MG63 (cell line): ENCODE measurements at regions not wholly inside any gene's neighbourhood (a gene's known extent, or its start where the extent isn't known, plus 50 kb on each side); places are given as distances from the start of the nearest gene placed in this dataset.
"Not testable (repeated sequence)": the region's sequence is repeated elsewhere in the genome, so short reads cannot be mapped to it uniquely, and the experiment has no call there.

Experiments used
- DNase-seq: peaks from one replicate; pipeline ENCODE4 v3.0.0-alpha.2; 2020
- H3K27me3 ChIP-seq: fragments of 250-450 bp; sonication (Bioruptor Pico); 2 replicates; pipeline ENCODE4 v1.5.1; 2020; ENCODE audit warnings: mild to moderate bottlenecking, moderate library complexity
- H3K36me3 ChIP-seq: fragments of 250-450 bp; sonication (Bioruptor Pico); 2 replicates; pipeline ENCODE4 v1.5.1; 2020; ENCODE audit warnings: mild to moderate bottlenecking, moderate library complexity
- H3K4me3 ChIP-seq: fragments of 250-450 bp; sonication (Bioruptor Pico); 2 replicates; pipeline ENCODE4 v1.5.1; 2020; ENCODE audit warnings: mild to moderate bottlenecking, moderate library complexity
- H3K9me3 ChIP-seq: fragments of 250-450 bp; sonication (Bioruptor Pico); 2 replicates; pipeline ENCODE4 v1.5.1; 2020; ENCODE audit warnings: mild to moderate bottlenecking, moderate library complexity

DNA sequence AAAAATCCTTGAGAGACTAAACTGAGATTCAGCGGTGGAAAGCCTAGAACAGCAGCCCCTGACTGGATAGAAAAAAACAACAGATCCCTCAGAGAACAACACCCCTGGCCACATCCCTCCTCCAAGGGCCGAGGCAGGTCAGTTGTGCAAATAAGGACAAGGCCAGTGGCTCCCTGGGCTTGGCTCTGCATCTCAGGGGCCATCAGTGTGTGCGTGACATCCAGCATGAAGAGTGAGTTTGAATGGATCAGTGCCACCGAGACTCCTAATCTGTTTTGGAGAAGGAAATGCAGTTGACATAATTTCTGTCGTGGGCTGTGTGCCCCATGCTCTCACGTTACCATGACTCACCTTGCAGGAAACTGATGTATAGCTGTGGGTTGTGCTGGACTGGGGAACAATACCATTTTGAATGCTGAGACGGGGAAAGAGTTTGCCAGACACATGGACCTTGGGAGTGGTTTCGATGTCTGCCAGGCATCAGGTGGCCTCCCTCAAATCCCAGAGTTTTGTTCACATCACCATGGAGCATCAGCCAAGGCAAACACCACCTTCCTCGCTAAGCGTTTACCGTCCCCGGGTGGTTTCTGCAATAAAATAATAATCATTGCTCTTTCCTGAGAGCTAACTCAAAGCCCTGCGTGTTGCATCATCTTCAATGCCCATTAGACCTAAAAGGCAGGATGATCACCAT, 153.2 kb upstream of the FZD8 start:
- Histone ChIP-seq H3K9me3 (no peaks in the 10 kb centered on the region), H3K27me3 (no peaks in the 10 kb centered on the region), H3K36me3 (no peaks in the 10 kb centered on the region), H3K4me3 (no peak overlapping the region)
- DNase-seq, result peak; percentile 53

GRCh38 chr10:35794703-35795102, 152.6 kb upstream of the FZD8 start:
- no peaks in the 10 kb centered on the region for H3K36me3 ChIP-seq
- no peak for DNase-seq
- H3K27me3 ChIP-seq, result no peaks in the 10 kb centered on the region
- no peak overlapping the region for H3K4me3 ChIP-seq
- H3K9me3 ChIP-seq, result no peaks in the 10 kb centered on the region

GRCh38 chr10:35792291-35792690, 150.2 kb upstream of the FZD8 start:
- no peaks in the 10 kb centered on the region for H3K9me3 ChIP-seq
- no peak overlapping the region for H3K4me3 ChIP-seq
- H3K36me3 ChIP-seq, result no peaks in the 10 kb centered on the region
- no peak for DNase-seq
- no peaks in the 10 kb centered on the region for H3K27me3 ChIP-seq

DNA sequence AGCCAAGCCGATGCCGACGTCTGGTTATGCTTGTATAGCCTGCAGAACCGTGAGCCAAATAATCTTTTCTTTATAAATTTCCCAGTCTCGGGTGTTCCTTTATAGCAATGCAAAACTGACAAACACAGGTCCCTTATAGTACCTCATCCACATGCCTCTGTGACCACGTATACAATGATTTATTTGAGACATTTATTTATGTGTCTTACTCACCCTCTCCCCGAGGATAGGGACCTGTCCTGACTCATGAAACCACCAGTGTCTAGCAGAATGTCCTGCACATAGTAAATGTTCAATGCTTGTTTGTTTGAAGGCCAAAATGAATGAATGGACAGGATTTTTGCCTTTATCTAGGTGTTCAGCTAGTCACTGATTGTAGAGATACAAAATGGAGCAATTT, 147.9 kb upstream of the FZD8 start:
- Histone ChIP-seq H3K36me3 (no peaks in the 10 kb centered on the region), H3K9me3 (no peaks in the 10 kb centered on the region), H3K27me3 (no peaks in the 10 kb centered on the region), H3K4me3 (no peak overlapping the region)
- DNase-seq, result no peak

DNA sequence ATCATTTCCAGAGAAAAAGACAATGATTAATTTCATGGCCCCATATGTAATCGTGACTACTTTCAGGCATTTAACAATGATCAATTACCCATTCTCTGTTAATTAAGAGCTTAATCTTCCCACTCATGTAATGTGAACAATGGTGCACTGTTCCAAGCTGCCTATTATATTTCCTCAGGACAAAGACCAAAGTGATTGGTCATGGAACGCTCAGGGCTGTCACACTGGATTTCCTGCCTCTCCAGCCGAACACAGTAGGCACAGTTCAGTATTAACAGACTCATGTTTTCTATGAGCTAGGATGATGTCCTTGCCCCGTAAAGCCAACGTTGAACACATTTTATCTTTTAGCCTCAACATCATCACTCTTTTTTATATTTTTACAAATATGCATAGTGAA, 142.7 kb upstream of the FZD8 start:
- no peaks in the 10 kb centered on the region for H3K27me3 ChIP-seq
- no peak for DNase-seq
- H3K4me3 ChIP-seq, result no peak overlapping the region
- no peaks in the 10 kb centered on the region for H3K36me3 ChIP-seq
- H3K9me3 ChIP-seq, result no peaks in the 10 kb centered on the region

GRCh38 chr10:35783305-35783838, 141.3 kb upstream of the FZD8 start:
- Histone ChIP-seq H3K9me3 (no peaks in the 10 kb centered on the region), H3K27me3 (no peaks in the 10 kb centered on the region), H3K36me3 (no peaks in the 10 kb centered on the region), H3K4me3 (no peak overlapping the region)
- no peak for DNase-seq

DNA sequence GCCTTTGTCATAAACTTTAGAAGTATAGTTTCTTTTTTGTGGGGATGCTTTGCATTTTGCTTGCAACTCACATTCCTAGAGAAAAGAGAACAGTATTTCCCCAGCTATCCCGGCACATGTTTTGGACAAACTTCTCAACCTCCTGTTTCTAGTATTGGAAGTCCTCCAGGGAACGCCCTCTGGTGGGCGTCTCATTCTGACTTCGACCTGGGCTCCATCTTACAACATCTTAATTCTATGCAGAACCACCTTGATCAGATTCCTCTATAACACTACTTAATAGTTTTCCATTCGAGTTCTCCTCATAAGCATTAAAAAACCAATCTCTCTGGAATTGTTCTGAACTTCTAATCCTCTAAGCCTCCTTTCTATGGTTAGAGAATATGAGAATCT, 139.5 kb upstream of the FZD8 start:
- H3K27me3 ChIP-seq, result no peaks in the 10 kb centered on the region
- H3K4me3 ChIP-seq, result no peak overlapping the region
- no peaks in the 10 kb centered on the region for H3K36me3 ChIP-seq
- no peak for DNase-seq
- no peaks in the 10 kb centered on the region for H3K9me3 ChIP-seq

DNA sequence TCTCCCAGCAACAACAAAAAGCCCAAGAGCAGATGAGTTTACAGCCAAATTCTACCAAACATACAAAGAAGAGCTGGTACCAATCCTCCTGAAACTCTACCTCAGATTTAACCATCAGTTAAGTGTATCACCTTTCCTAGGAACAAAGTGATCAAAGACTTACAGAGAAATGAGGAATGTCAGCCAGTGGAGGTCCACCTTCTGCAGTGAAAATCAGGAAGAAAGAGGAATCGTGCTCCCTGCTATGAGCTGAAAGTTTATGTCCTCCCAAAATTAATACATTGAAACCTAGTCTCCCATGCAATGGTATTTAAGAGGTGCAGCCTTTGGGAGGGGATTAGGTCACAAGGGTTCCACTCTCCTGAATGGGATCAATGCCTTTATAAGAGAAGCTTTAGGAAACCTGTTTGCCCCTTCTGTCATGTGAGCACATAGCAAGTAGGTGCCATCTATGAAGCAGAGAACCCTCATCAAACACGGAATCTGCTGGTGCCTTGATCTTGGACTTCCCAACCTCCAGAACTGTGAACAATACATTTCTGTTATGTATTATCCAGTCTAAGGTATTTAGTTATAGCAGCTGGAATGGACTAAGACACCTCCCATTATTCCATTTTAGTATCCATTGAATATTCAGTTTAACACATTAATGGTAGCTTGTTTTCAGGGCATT, 139.0 kb upstream of the FZD8 start:
- Histone ChIP-seq H3K36me3 (no peaks in the 10 kb centered on the region), H3K4me3 (no peak overlapping the region), H3K27me3 (no peaks in the 10 kb centered on the region), H3K9me3 (no peaks in the 10 kb centered on the region)
- DNase-seq, result no peak

GRCh38 chr10:35778306-35778705, 136.2 kb upstream of the FZD8 start:
- no peak for DNase-seq
- H3K27me3 ChIP-seq, result no peaks in the 10 kb centered on the region
- H3K9me3 ChIP-seq, result no peaks in the 10 kb centered on the region
- no peaks in the 10 kb centered on the region for H3K36me3 ChIP-seq
- no peak overlapping the region for H3K4me3 ChIP-seq

DNA sequence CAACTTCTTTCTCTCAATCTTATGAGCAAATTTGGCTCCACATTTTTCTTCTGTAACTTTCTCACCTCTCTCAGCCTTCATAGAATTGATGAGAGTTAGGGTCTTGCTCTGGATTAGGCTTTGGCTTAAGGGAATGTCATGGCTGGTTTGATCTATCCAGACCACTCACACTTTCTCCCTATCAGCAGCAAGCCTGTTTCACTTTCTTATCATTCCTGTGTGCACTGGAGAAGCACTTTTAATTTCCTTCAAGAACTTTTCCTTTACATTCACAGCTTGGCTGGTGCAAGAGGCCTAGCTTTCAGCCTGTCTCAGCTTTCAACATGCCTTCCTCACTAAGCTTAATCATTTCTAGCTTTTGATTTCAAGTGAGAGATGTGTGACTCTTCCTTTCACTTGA, 134.5 kb upstream of the FZD8 start:
- H3K27me3 ChIP-seq, DNase-seq, H3K36me3 ChIP-seq, H3K4me3 ChIP-seq, H3K9me3 ChIP-seq: not testable (repeated sequence)

DNA sequence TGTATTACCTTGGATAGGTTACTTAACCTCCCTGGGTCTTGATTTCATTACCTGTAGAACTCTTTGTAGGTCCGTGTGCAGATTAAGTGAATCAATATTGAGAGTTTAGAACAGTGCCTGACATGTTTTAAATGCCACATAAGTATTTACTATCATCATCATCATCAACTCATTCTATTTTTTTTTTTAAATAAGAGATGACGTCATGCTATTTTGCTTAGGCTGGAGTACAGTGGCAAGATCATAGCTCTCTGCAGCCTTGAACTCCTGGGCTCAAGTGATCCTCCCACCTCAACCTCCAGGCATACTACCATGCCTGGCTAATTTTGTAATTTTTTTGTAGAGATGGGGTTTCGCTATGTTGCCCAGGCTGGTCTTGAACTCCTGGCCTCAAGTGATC, 132.0 kb upstream of the FZD8 start:
- no peak for DNase-seq
- Histone ChIP-seq H3K9me3 (no peaks in the 10 kb centered on the region), H3K4me3 (no peak overlapping the region), H3K36me3 (no peaks in the 10 kb centered on the region), H3K27me3 (no peaks in the 10 kb centered on the region)

- no peaks in the 10 kb centered on the region for H3K36me3 ChIP-seq
- no peaks in the 10 kb centered on the region for H3K27me3 ChIP-seq
- H3K4me3 ChIP-seq, result no peak overlapping the region
- no peak for DNase-seq
- no peaks in the 10 kb centered on the region for H3K9me3 ChIP-seq
Measured at GRCh38 chr10:35770817-35771355, 128.8 kb upstream of the FZD8 start.

DNA sequence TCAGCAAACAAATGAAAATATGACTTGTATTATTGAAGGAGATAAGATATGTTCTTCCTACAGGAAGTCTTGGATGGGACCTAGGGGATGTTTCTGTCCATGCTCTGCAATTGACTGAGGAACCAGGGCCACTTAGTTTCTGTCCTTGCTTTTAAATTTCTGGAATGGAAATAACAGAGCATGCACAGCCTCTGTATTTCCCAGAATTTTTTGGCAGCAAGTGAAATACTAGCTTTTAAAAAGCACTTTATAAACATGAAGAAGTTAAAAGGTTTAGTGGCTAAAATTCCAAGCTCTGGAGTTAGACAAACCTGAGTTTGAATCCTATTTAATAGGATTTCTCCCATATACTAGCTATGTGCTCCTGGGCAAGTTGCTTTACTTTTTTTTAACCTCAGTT, 127.7 kb upstream of the FZD8 start:
- Histone ChIP-seq H3K4me3 (no peak overlapping the region), H3K9me3 (no peaks in the 10 kb centered on the region), H3K36me3 (no peaks in the 10 kb centered on the region), H3K27me3 (no peaks in the 10 kb centered on the region)
- DNase-seq, result no peak

DNA sequence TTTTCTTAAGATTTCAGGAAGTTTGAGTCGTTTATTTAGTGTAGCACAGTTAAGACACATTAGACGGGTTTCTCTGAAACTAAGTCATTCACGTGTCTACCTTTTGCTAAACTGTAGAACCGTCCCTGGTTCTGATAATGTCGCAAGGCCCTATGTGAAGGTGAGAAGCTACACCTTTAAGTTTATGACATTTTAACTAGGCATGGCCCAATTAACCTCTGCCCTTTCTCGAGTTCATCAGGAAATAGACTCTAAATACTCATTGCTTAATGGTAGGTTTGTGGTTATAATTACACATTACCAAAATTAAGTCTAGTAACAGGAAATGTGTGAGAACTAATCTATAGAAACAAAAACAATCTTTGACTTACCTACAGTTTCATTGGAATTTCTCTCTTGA, 126.6 kb upstream of the FZD8 start:
- no peaks in the 10 kb centered on the region for H3K27me3 ChIP-seq
- H3K36me3 ChIP-seq, result no peaks in the 10 kb centered on the region
- DNase-seq, result no peak
- no peak overlapping the region for H3K4me3 ChIP-seq
- H3K9me3 ChIP-seq, result no peaks in the 10 kb centered on the region

- DNase-seq, result no peak
- Histone ChIP-seq H3K27me3 (no peaks in the 10 kb centered on the region), H3K9me3 (no peaks in the 10 kb centered on the region), H3K36me3 (no peaks in the 10 kb centered on the region), H3K4me3 (no peak overlapping the region)
Measured at GRCh38 chr10:35768011-35768410, 125.9 kb upstream of the FZD8 start.

GRCh38 chr10:35765996-35766395, 123.9 kb upstream of the FZD8 start:
- no peaks in the 10 kb centered on the region for H3K27me3 ChIP-seq
- DNase-seq, result no peak
- no peaks in the 10 kb centered on the region for H3K36me3 ChIP-seq
- H3K9me3 ChIP-seq, result no peaks in the 10 kb centered on the region
- H3K4me3 ChIP-seq, result no peak overlapping the region

- H3K9me3 ChIP-seq, result no peaks in the 10 kb centered on the region
- DNase-seq, result no peak
- H3K4me3 ChIP-seq, result no peak overlapping the region
- no peaks in the 10 kb centered on the region for H3K36me3 ChIP-seq
- no peaks in the 10 kb centered on the region for H3K27me3 ChIP-seq
Measured at GRCh38 chr10:35765066-35765527, 123.0 kb upstream of the FZD8 start.
